ENCODE measurements at regions not wholly inside any gene's neighbourhood (a gene's known extent, or its start where the extent isn't known, plus 50 kb on each side); places are given as distances from the start of the nearest gene placed in this dataset.

- Histone ChIP-seq H3K4me3 (no peak overlapping the region), H3K36me3 (no peaks in the 10 kb centered on the region), H3K27me3 (replicated peaks; ENCODE audit: insufficient read depth) (no peaks in the 10 kb centered on the region), H3K9me3 (no peaks in the 10 kb centered on the region), H3K27ac (no peak overlapping the region), H3K4me1 (replicated peaks) (no peaks in the 10 kb centered on the region)
- no peak for TF ChIP-seq POLR2AphosphoS5 (IDR thresholded peaks at IDR 0.05)
- no peak for TF ChIP-seq POLR2A (IDR thresholded peaks at IDR 0.05)
- TF ChIP-seq, protein P1, sequence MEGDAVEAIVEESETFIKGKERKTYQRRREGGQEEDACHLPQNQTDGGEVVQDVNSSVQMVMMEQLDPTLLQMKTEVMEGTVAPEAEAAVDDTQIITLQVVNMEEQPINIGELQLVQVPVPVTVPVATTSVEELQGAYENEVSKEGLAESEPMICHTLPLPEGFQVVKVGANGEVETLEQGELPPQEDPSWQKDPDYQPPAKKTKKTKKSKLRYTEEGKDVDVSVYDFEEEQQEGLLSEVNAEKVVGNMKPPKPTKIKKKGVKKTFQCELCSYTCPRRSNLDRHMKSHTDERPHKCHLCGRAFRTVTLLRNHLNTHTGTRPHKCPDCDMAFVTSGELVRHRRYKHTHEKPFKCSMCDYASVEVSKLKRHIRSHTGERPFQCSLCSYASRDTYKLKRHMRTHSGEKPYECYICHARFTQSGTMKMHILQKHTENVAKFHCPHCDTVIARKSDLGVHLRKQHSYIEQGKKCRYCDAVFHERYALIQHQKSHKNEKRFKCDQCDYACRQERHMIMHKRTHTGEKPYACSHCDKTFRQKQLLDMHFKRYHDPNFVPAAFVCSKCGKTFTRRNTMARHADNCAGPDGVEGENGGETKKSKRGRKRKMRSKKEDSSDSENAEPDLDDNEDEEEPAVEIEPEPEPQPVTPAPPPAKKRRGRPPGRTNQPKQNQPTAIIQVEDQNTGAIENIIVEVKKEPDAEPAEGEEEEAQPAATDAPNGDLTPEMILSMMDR (IDR thresholded peaks at IDR 0.05), result no peak
- intact Hi-C loops (cut with DNase I), result no loop called here
- WGBS, result 78% methylated on average over 14 of the region's 14 CpGs
- DNase-seq (ENCODE audit: low spot score), result no peak
These were observed 103.3 kb downstream of the METRNL start for GRCh38 chr17:83182620-83183101.

DNA sequence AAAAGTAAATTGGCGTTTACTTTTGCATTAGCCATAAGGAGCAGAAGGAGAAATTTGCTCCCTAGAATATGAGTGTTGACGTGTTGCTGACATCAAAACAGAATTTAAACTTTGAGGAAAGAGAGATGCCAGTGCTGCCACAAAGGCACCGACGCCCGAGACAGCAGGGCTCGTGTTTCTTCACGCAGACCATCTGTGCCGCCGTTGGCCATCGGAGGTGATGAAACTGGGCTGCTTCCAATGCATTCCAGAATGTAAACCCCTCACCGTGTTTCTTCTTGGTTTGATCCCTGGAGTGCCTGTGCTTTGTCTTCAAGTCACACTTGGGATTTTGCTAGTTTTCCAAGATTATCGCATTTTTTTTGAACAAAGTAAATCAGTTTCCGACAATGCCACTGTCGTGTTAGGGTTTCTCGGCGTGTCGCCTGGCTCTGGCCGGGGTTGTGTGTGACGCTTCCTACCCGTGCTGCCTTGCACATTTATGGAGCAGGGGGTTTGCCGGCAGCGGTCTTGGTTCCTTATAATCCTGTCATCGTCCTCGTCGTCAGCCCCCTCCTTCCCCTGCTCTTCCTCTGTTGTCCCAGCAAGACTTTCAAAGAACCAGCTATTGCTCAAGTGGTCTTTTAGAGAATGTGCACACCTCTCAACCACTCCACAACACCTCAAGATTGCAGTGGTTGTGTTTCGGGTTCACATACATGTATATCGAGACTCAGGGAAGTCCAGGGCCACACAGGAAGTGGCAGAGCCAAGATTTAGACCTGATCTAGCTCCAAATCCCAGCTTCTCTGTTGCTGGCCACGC, 103.9 kb downstream of the METRNL start:
- Histone ChIP-seq H3K36me3 (no peaks in the 10 kb centered on the region), H3K4me1 (replicated peaks) (no peaks in the 10 kb centered on the region), H3K27ac (no peak overlapping the region), H3K27me3 (replicated peaks; ENCODE audit: insufficient read depth) (no peaks in the 10 kb centered on the region), H3K9me3 (no peaks in the 10 kb centered on the region), H3K4me3 (no peak overlapping the region)
- DNase-seq (ENCODE audit: low spot score), result no peak
- intact Hi-C loops (cut with DNase I), result no loop called here
- 77% methylated on average over 28 of the region's 28 CpGs for WGBS
- TF ChIP-seq POLR2AphosphoS5 (IDR thresholded peaks at IDR 0.05), result no peak
- TF ChIP-seq, protein P1 (IDR thresholded peaks at IDR 0.05), result no peak

DNA sequence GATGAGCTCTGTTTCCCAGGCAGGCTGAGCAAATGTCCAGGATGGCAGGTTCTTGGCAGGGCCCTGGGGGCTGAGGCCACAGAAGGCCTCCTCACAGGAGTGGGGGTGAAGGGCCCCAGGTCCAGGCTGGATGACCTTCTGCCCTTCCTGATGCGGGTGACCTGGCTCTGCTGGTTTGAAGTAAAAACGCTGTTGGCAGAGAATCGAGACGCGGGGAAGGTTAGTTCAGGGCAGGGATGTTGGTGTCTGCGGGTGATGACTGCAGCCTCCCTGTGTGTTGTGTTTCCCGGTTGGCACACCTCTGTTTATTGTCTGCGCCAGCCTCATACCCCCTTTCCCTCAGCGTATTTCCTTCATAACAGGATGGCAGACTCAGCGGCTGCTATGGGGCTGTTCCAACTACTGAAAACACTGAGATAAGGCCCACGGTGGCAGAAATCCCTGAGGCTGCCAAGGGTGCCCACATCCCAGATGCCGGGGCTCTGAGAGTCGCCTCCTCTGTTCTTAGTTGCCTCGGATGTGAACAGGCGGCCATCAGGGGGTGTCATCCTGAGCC, 104.6 kb downstream of the METRNL start:
- H3K4me3 ChIP-seq, result no peak overlapping the region
- no peaks in the 10 kb centered on the region for H3K27me3 ChIP-seq (replicated peaks; ENCODE audit: insufficient read depth)
- H3K36me3 ChIP-seq, result no peaks in the 10 kb centered on the region
- H3K27ac ChIP-seq, result no peak overlapping the region
- H3K9me3 ChIP-seq, result no peaks in the 10 kb centered on the region
- WGBS, result 64% methylated on average over 15 of the region's 15 CpGs
- TF ChIP-seq, protein P1 (IDR thresholded peaks at IDR 0.05), result no peak
- TF ChIP-seq POLR2AphosphoS5 (IDR thresholded peaks at IDR 0.05) (no peak), POLR2A (IDR thresholded peaks at IDR 0.05) (no peak)
- DNase-seq (ENCODE audit: low spot score), result no peak
- intact Hi-C loops (cut with DNase I), result no loop called here
- H3K4me1 ChIP-seq (replicated peaks), result no peaks in the 10 kb centered on the region

- no peak for DNase-seq (ENCODE audit: low spot score)
These were observed 105.9 kb downstream of the METRNL start for GRCh38 chr17:83185023-83186002.

More at GRCh38 chr17:83185023-83186002, 105.9 kb downstream of the METRNL start:
- intact Hi-C loops (cut with DNase I), result no loop called here
- WGBS, result 91% methylated on average over 9 of the region's 9 CpGs
- no peak overlapping the region for H3K27ac ChIP-seq
- TF ChIP-seq POLR2AphosphoS5 (IDR thresholded peaks at IDR 0.05) (no peak), POLR2A (IDR thresholded peaks at IDR 0.05) (no peak)
- TF ChIP-seq, protein P1 (IDR thresholded peaks at IDR 0.05), result no peak
- no peaks in the 10 kb centered on the region for H3K4me1 ChIP-seq (replicated peaks)
- no peaks in the 10 kb centered on the region for H3K9me3 ChIP-seq
- no peak overlapping the region for H3K4me3 ChIP-seq
- no peaks in the 10 kb centered on the region for H3K27me3 ChIP-seq (replicated peaks; ENCODE audit: insufficient read depth)
- H3K36me3 ChIP-seq, result no peaks in the 10 kb centered on the region
